ENCODE measurements at regions not wholly inside any gene's neighbourhood (a gene's known extent, or its start where the extent isn't known, plus 50 kb on each side); places are given as distances from the start of the nearest gene placed in this dataset.
A peak's percentile ranks its signal among the peaks of the same experiment; 100 is the strongest.

DNA sequence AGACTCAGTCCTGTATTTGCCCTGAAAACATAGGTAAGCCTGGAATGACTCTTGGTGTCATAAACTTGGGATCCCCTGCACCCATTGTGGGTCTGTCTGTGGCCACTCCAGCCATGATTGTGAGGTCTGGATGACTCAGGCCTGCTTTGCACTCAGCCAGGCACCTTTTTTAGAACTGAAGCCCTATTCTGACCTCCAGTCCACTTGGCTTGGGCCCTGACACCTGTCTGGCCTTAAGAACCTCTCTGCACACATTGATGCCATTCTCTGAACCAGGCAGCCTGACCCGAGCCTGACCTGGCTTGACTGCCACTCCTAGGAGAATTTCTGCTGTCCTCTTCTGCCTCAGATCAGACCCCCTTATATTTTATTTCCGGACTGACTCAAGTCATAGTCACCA, 383.7 kb downstream of the MAFB start:
- no peaks in the 10 kb centered on the region for H3K36me3 ChIP-seq
- no peak overlapping the region for H3K4me3 ChIP-seq
- DNase-seq (no peak), ATAC-seq (peak in 1 of 4 donors; percentile 71)
- 81 to 91% (median 85%) methylated on average over 2 of the region's 2 CpGs for WGBS, 4 donors
- H3K27ac ChIP-seq: no peak overlapping the region
- no peaks in the 10 kb centered on the region for H3K27me3 ChIP-seq
- intact Hi-C loops (cut with DNase I): no loop called here
- no peaks in the 10 kb centered on the region for H3K4me1 ChIP-seq
- H3K9me3 ChIP-seq: no peaks in the 10 kb centered on the region
- no peak for TF ChIP-seq POLR2A (IDR thresholded peaks at IDR 0.05)
- TF ChIP-seq, protein P1, sequence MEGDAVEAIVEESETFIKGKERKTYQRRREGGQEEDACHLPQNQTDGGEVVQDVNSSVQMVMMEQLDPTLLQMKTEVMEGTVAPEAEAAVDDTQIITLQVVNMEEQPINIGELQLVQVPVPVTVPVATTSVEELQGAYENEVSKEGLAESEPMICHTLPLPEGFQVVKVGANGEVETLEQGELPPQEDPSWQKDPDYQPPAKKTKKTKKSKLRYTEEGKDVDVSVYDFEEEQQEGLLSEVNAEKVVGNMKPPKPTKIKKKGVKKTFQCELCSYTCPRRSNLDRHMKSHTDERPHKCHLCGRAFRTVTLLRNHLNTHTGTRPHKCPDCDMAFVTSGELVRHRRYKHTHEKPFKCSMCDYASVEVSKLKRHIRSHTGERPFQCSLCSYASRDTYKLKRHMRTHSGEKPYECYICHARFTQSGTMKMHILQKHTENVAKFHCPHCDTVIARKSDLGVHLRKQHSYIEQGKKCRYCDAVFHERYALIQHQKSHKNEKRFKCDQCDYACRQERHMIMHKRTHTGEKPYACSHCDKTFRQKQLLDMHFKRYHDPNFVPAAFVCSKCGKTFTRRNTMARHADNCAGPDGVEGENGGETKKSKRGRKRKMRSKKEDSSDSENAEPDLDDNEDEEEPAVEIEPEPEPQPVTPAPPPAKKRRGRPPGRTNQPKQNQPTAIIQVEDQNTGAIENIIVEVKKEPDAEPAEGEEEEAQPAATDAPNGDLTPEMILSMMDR (IDR thresholded peaks at IDR 0.05): no peak

DNA sequence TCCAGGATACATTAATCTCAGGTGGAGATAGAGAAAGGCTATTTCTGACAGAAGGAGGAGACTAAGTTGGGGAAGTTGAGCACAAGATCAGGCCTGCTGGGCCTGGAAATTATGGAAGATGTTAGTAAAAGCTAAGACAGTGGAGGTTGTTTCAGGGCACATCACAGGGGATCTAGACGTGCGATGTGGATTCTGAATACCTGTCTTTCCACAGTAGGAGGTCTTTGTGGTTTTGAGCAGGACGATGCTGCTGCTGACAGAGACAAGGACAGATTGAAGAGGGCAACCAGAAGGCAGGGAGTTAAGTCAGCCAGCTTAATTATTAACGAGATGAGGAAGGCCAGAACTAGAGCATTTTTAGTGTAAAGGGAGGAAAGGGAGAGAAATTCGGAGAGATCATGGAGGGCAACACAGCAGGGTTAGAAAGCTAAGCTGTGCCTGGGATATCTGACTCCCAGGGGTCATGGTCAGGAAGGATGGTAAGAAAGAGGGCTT, 384.9 kb downstream of the MAFB start:
- ATAC-seq: no peak
- 73 to 82% (median 78%) methylated on average over 5 of the region's 5 CpGs for WGBS, 4 donors
- intact Hi-C loops (cut with DNase I): no loop called here
- H3K36me3 ChIP-seq: no peaks in the 10 kb centered on the region
- H3K4me1 ChIP-seq: no peaks in the 10 kb centered on the region
- no peaks in the 10 kb centered on the region for H3K27me3 ChIP-seq
- no peaks in the 10 kb centered on the region for H3K9me3 ChIP-seq
- no peak for DNase-seq
- no peak overlapping the region for H3K4me3 ChIP-seq
- no peak overlapping the region for H3K27ac ChIP-seq
- TF ChIP-seq, protein P1 (IDR thresholded peaks at IDR 0.05): no peak
- no peak for TF ChIP-seq POLR2A (IDR thresholded peaks at IDR 0.05)

DNA sequence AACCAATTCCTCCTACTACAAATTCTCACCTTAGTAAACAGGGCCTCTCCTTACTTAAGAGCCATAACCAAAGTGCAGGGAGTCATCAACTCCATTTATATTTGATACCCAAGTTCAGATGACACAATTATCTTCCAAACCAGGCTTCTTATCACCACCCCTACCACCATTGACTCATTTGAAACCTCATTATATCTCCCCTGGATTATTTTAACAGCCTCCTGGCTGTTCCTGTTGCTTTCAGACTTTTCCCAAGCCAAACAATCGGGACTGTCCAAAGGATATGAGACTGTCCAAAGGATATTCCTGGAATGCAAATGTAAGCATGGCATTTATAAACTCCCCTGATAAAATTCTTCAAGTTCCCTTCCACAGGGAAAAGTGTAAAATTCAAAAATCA, 394.3 kb downstream of the MAFB start:
- Histone ChIP-seq H3K9me3 (peaks cover 0 to 22% (median 7%) of the 10 kb centered on the region in 12 donors), H3K4me3 (no peak overlapping the region), H3K36me3 (no peaks in the 10 kb centered on the region), H3K27me3 (no peaks in the 10 kb centered on the region), H3K4me1 (peaks cover 0 to 22% (median 7%) of the 10 kb centered on the region in 12 donors), H3K27ac (peak overlapping the region in 1 of 12 donors; percentile 15)
- DNase-seq (no peak), ATAC-seq (no peak)
- 16 to 39% (median 20%) methylated on average over 1 of the region's 1 CpG for WGBS, 4 donors
- intact Hi-C loops (cut with DNase I): no loop called here
- no peak for TF ChIP-seq POLR2A (IDR thresholded peaks at IDR 0.05)
- TF ChIP-seq, protein P1 (IDR thresholded peaks at IDR 0.05): no peak

DNA sequence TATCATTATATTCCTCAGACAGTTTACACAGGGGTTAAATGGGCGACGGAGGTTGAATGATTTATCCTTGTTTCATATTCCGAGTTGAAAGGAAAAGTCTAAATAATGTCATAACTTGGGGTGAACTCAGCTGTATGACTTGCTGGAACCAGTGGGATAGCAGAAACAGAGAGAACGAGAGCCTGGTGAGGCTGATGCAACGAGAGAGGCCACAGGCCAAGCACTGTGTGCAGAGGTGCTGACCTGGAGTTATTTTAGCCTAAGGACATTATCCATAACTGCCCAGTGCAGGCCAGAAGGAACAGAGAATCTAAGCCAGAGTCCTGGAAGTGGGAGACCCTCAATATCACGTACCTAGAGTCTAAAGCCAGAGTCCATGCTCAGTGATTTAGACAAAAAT, 394.9 kb downstream of the MAFB start:
- Histone ChIP-seq H3K4me1 (peaks cover 0 to 22% (median 7%) of the 10 kb centered on the region in 12 donors), H3K36me3 (no peaks in the 10 kb centered on the region), H3K27ac (peak overlapping the region in 2 of 12 donors; percentile 3 to 15), H3K9me3 (peaks cover 0 to 22% (median 7%) of the 10 kb centered on the region in 12 donors), H3K4me3 (no peak overlapping the region), H3K27me3 (no peaks in the 10 kb centered on the region)
- DNase-seq (peak in 2 of 5 donors; percentile 29 to 34), ATAC-seq (peak in 3 of 4 donors; percentile 34 to 70 (median 50))
- no peak for TF ChIP-seq POLR2A (IDR thresholded peaks at IDR 0.05)
- TF ChIP-seq, protein P1 (IDR thresholded peaks at IDR 0.05): no peak
- intact Hi-C loops (cut with DNase I): no loop called here
- WGBS, 4 donors: 47 to 65% (median 54%) methylated on average over 6 of the region's 6 CpGs
